HCT116 (cell line): ENCODE measurements at regions not wholly inside any gene's neighbourhood (a gene's known extent, or its start where the extent isn't known, plus 50 kb on each side); places are given as distances from the start of the nearest gene placed in this dataset.

Experiments
- ATAC-seq: fragments of 200-7000 bp; cut with Tn5 transposase; 2 replicates; pipeline ENCODE4 v1.9.1; 2020; ENCODE audit warnings: mild to moderate bottlenecking, moderate library complexity
- BruUV-seq: library from RNA; stranded (reverse); fragments of 400-500 nt; replicated peaks from 2 replicates; lab custom pipeline; 2021; lab: Mats Ljungman, UMichigan
- CTCF ChIA-PET: fragments of 300-600 bp; sonication (Branson Sonifier 250); formaldehyde crosslinking; loops from one replicate; lab custom pipeline; 2021; ENCODE audit warnings: antibody characterized with exemption; lab: Charles Lee
- POLR2A ChIA-PET: fragments of 300-600, 350-600 bp; sonication (Branson Sonifier 250); formaldehyde crosslinking; loops from one replicate; lab custom pipeline; 2021; ENCODE audit warnings: antibody characterized with exemption; lab: Charles Lee
- RAD21 ChIA-PET, 2 experiments: fragments of 300-600 bp; sonication (Branson Sonifier 250); formaldehyde crosslinking; loops; one replicate each; lab custom pipeline; 2023; ENCODE audit warnings: low total read pairs in 2 of 2; ENCODE audit not compliant: uncharacterized antibody in 2 of 2, unreplicated experiment in 2 of 2, low non-redundant PET in 1 of 2; lab: Charles Lee
- DNase-seq: peaks from one replicate; pipeline ENCODE4 v3.0.0-alpha.2; 2010; ENCODE audit warnings: low read depth, low spot score
- H2AFZ ChIP-seq: fragments of 200-600 bp; shearing (Covaris generic), sonication (generic); 2 replicates; pipeline ENCODE4 v1.6.1; 2017; ENCODE audit warnings: low read depth, mixed run types, mixed read lengths, antibody characterized with exemption, low read length; ENCODE audit not compliant: poor library complexity, severe bottlenecking
- H3K27ac ChIP-seq: 2 replicates; pipeline ENCODE4 v1.5.1; 2012; ENCODE audit warnings: low read depth, low read length
- H3K27me3 ChIP-seq: fragments of 200-600 bp; sonication (generic); 2 replicates; pipeline ENCODE4 v1.6.1; 2016; ENCODE audit warnings: mixed run types, low read length, mixed read lengths; ENCODE audit not compliant: insufficient read depth
- H3K36me3 ChIP-seq, 2 experiments: fragments of 200-500 bp in 1 of 2; fragments of 200-600 bp in 1 of 2; sonication (Bioruptor generic) in 1 of 2; sonication (generic) in 1 of 2; 2 replicates each; pipeline versions ENCODE4 v1.5.1 to v1.6.1; 2014 to 2016; ENCODE audit warnings: low read length in 2 of 2, inconsistent platforms in 1 of 2, mixed read lengths in 1 of 2, mixed run types in 1 of 2; ENCODE audit not compliant: insufficient read depth in 2 of 2, control insufficient read depth in 1 of 2
- H3K4me1 ChIP-seq, 2 experiments: fragments of 200-600 bp in 1 of 2; sonication (generic) in 1 of 2; 2 replicates each; pipeline versions ENCODE4 v1.5.1 to v1.6.1; 2012 to 2017; ENCODE audit warnings: low read length in 2 of 2, inconsistent platforms in 1 of 2, mild to moderate bottlenecking in 1 of 2, mixed read lengths in 1 of 2, mixed run types in 1 of 2, moderate library complexity in 1 of 2; ENCODE audit not compliant: insufficient read depth in 2 of 2, control insufficient read depth in 1 of 2
- H3K4me2 ChIP-seq: fragments of 200-600 bp; sonication (generic); 2 replicates; pipeline ENCODE4 v1.6.1; 2017; ENCODE audit warnings: mixed run types, low read length, mixed read lengths
- H3K4me3 ChIP-seq, 2 experiments: fragments of 200-600 bp in 1 of 2; sonication (generic) in 1 of 2; replicated peaks in 1 of 2; 2 replicates each; pipeline ENCODE4 v1.5.1; 2011 to 2016; ENCODE audit warnings: low read length in 2 of 2, control low read depth in 1 of 2, low read depth in 1 of 2, mild to moderate bottlenecking in 1 of 2, mixed read lengths in 1 of 2, mixed run types in 1 of 2
- H3K79me2 ChIP-seq: fragments of 200-600 bp; sonication (generic); 2 replicates; pipeline ENCODE4 v1.6.1; 2017; ENCODE audit warnings: mild to moderate bottlenecking, mixed run types, low read length, moderate library complexity, mixed read lengths; ENCODE audit not compliant: insufficient read depth
- H3K9ac ChIP-seq: fragments of 200-600 bp; sonication (generic); 2 replicates; pipeline ENCODE4 v1.6.1; 2016; ENCODE audit warnings: low read length, mixed read lengths
- H3K9me2 ChIP-seq: fragments of 200-600 bp; sonication (generic), shearing (Covaris generic); 2 replicates; pipeline ENCODE4 v1.6.1; 2017; ENCODE audit warnings: mixed run types, mild to moderate bottlenecking, moderate library complexity; ENCODE audit not compliant: insufficient read depth
- H3K9me3 ChIP-seq, 2 experiments: fragments of 200-500 bp in 1 of 2; fragments of 200-600 bp in 1 of 2; sonication (Bioruptor generic) in 1 of 2; sonication (generic) in 1 of 2; 2 replicates each; pipeline ENCODE4 v1.6.1; 2014 to 2017; ENCODE audit warnings: low read length in 2 of 2, mixed read lengths in 2 of 2, inconsistent platforms in 1 of 2, low read depth in 1 of 2, mild to moderate bottlenecking in 1 of 2, mixed run types in 1 of 2, moderate library complexity in 1 of 2; ENCODE audit not compliant: control insufficient read depth in 1 of 2, insufficient read depth in 1 of 2
- H4K20me1 ChIP-seq: fragments of 200-600 bp; sonication (generic), shearing (Covaris generic); 2 replicates; pipeline ENCODE4 v1.6.1; 2017; ENCODE audit warnings: mixed run types, mild to moderate bottlenecking, moderate library complexity; ENCODE audit not compliant: insufficient read depth
- ATF3 ChIP-seq: IDR thresholded peaks from 2 replicates; pipeline ENCODE4 v1.6.1; 2012
- CBX3 ChIP-seq: IDR thresholded peaks from 2 replicates; pipeline ENCODE4 v1.6.1; 2012; ENCODE audit warnings: low read depth
- CEBPB ChIP-seq: IDR thresholded peaks from 2 replicates; pipeline ENCODE4 v1.6.1; 2012; ENCODE audit warnings: low read depth
- EGR1 ChIP-seq: IDR thresholded peaks from 2 replicates; pipeline ENCODE4 v1.6.1; 2012; ENCODE audit warnings: low read depth
- EZH2 ChIP-seq: fragments of 200-600 bp; sonication (generic); IDR thresholded peaks from 2 replicates; pipeline ENCODE4 v1.6.1; 2017; ENCODE audit warnings: antibody characterized with exemption, mixed run types
- EZH2phosphoT487 ChIP-seq: fragments of 200-600 bp; IDR thresholded peaks from 2 replicates; pipeline ENCODE4 v1.6.1; 2018; ENCODE audit warnings: antibody characterized with exemption, borderline replicate concordance
- FOSL1 ChIP-seq: IDR thresholded peaks from 2 replicates; pipeline ENCODE4 v1.6.1; 2012; ENCODE audit warnings: low read depth
- JUND ChIP-seq: IDR thresholded peaks from 2 replicates; pipeline ENCODE4 v1.6.1; 2012
- MAX ChIP-seq: IDR thresholded peaks from 2 replicates; pipeline ENCODE4 v1.6.1; 2012
- POLR2A ChIP-seq: IDR thresholded peaks from 2 replicates; pipeline ENCODE4 v1.7.0; 2011; ENCODE audit warnings: borderline replicate concordance; ENCODE audit not compliant: insufficient read depth, insufficient read length; ENCODE audit errors: extremely low read depth
- RAD21 ChIP-seq: IDR thresholded peaks from 2 replicates; pipeline ENCODE4 v1.6.1; 2012; ENCODE audit warnings: low read depth, mild to moderate bottlenecking
- REST ChIP-seq: IDR thresholded peaks from 2 replicates; pipeline ENCODE4 v1.6.1; 2012; ENCODE audit warnings: low read depth
- SIN3A ChIP-seq: IDR thresholded peaks from 2 replicates; pipeline ENCODE4 v1.6.1; 2012; ENCODE audit warnings: low read depth
- TCF7L2 ChIP-seq: IDR thresholded peaks from 2 replicates; pipeline ENCODE4 v1.7.0; 2011; ENCODE audit warnings: borderline replicate concordance, inconsistent platforms; ENCODE audit not compliant: insufficient read depth, insufficient read length; ENCODE audit errors: extremely low read depth
- YY1 ChIP-seq: IDR thresholded peaks from 2 replicates; pipeline ENCODE4 v1.6.1; 2011; ENCODE audit warnings: low read length, low read depth, moderate library complexity, mild to moderate bottlenecking; ENCODE audit not compliant: insufficient replicate concordance; ENCODE audit errors: extremely low read depth
- ZBTB33 ChIP-seq: IDR thresholded peaks from 2 replicates; pipeline ENCODE4 v1.6.1; 2011; ENCODE audit warnings: mild to moderate bottlenecking, low read length, moderate library complexity; ENCODE audit not compliant: insufficient replicate concordance; ENCODE audit errors: extremely low read depth
- ZFX ChIP-seq: fragments of 450-650 bp; IDR thresholded peaks from 2 replicates; pipeline ENCODE4 v1.6.1; 2017
- intact Hi-C: fragments of 100-400 bp; cut with micrococcal nuclease; formaldehyde crosslinking; loops from 2 replicates; pipeline ENCODE4 v1.10.0; 2022

GRCh38 chr1:4395158-4395557, 259.3 kb upstream of the AJAP1 start:
- TF ChIP-seq EGR1: no peak
- TF ChIP-seq ZBTB33: no peak
- TF ChIP-seq POLR2A: no peak
- TF ChIP-seq EZH2phosphoT487: no peak
- TF ChIP-seq FOSL1: no peak
- TF ChIP-seq ATF3: no peak
- no peak for TF ChIP-seq ZFX
- TF ChIP-seq TCF7L2: no peak
- TF ChIP-seq CBX3: no peak
- TF ChIP-seq CEBPB: no peak
- no peak for TF ChIP-seq SIN3A
- no peak for TF ChIP-seq RAD21
- no peak for TF ChIP-seq MAX
- TF ChIP-seq EZH2: no peak
- TF ChIP-seq JUND: no peak
- no peak for TF ChIP-seq YY1
- no peak for TF ChIP-seq REST
- POLR2A ChIA-PET: no interaction called here
- no TSS peak for BruUV-seq
- Histone ChIP-seq H3K9ac (no peak overlapping the region), H3K9me2 (no peaks in the 10 kb centered on the region), H3K4me1 (no peaks in the 10 kb centered on the region), H3K79me2 (no peaks in the 10 kb centered on the region), H4K20me1 (no peaks in the 10 kb centered on the region), H2AFZ (no peak overlapping the region), H3K27ac (no peak overlapping the region), H3K27me3 (no peaks in the 10 kb centered on the region), H3K9me3 (no peaks in the 10 kb centered on the region), H3K36me3 (no peaks in the 10 kb centered on the region), H3K4me3 (no peak overlapping the region), H3K4me2 (no peak overlapping the region)
- RAD21 ChIA-PET: no interaction called here
- CTCF ChIA-PET: no interaction called here
- ATAC-seq (no peak), DNase-seq (no peak)
- intact Hi-C loops: no loop called here
